ENCODE measurements at regions not wholly inside any gene's neighbourhood (a gene's known extent, or its start where the extent isn't known, plus 50 kb on each side); places are given as distances from the start of the nearest gene placed in this dataset.

DNA sequence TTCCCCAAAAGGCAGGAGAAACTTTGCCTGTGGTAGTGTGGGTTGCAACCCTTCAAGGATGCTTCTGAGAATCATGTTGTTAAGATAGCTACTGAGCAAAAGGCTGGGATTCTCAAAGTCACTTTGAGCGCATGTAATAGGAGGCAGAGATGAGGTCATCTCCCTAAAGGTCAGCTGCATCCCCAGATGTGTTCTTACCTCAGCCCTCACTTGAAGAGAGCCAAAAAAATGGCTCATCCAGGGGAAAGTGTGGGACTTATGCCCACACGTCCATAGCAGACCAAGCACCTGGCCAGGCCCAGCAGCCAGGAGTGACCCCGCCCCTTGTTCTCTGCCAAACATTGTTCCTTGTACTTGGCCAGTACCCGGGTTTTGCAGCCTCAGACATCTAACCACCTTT, 187.0 kb upstream of the BMP2 start:
- TF ChIP-seq, protein P1, sequence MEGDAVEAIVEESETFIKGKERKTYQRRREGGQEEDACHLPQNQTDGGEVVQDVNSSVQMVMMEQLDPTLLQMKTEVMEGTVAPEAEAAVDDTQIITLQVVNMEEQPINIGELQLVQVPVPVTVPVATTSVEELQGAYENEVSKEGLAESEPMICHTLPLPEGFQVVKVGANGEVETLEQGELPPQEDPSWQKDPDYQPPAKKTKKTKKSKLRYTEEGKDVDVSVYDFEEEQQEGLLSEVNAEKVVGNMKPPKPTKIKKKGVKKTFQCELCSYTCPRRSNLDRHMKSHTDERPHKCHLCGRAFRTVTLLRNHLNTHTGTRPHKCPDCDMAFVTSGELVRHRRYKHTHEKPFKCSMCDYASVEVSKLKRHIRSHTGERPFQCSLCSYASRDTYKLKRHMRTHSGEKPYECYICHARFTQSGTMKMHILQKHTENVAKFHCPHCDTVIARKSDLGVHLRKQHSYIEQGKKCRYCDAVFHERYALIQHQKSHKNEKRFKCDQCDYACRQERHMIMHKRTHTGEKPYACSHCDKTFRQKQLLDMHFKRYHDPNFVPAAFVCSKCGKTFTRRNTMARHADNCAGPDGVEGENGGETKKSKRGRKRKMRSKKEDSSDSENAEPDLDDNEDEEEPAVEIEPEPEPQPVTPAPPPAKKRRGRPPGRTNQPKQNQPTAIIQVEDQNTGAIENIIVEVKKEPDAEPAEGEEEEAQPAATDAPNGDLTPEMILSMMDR (IDR thresholded peaks at IDR 0.05; ENCODE audit: insufficient read depth, low read length), result no peak
- no peak for TF ChIP-seq POLR2AphosphoS5 (IDR thresholded peaks at IDR 0.05; ENCODE audit: low read depth)

Data from HL-60 (cell line).